ENCODE measurements at regions not wholly inside any gene's neighbourhood (a gene's known extent, or its start where the extent isn't known, plus 50 kb on each side); places are given as distances from the start of the nearest gene placed in this dataset.

DNA sequence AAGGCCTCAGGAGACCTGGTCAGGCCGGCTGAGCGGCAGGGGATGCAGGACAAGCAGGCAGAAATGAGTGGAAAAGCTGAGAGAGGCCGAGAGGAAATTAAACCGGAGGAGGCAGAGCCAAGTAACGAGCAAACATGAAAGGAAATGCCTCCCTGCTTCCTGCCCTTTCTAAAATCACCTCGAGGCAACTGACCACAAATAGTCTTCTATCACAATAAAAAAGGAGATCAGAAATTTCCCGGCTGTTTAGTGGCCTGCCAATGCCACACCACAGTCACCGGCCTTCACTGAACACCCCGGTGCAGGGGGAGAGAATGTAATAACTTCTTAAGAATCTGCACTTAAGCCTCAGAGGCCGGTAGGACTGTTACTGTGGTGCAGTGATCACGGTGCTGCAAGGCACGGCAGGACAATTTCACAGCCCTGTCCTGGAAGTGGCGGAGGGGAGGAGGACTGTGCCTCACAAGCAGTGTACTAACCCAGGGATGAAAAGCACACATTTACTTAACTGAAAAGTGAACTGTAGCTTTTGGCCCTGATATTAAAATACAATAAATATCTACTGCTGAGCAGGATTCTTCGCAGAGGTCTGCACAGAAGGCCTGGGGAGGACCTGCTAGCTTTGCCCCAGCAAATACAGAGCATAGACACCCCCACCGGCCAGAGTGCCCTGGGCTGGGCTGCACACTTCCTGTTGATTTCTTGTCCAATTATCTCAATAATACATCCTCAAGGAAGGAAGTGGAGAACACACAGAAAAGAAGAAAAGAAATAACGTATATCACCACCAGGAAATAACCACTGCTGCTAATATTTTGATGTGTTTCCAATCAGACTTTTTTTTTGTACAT lies 183.5 kb upstream of the NSMCE3 start:
- DNase-seq: no peak

DNA sequence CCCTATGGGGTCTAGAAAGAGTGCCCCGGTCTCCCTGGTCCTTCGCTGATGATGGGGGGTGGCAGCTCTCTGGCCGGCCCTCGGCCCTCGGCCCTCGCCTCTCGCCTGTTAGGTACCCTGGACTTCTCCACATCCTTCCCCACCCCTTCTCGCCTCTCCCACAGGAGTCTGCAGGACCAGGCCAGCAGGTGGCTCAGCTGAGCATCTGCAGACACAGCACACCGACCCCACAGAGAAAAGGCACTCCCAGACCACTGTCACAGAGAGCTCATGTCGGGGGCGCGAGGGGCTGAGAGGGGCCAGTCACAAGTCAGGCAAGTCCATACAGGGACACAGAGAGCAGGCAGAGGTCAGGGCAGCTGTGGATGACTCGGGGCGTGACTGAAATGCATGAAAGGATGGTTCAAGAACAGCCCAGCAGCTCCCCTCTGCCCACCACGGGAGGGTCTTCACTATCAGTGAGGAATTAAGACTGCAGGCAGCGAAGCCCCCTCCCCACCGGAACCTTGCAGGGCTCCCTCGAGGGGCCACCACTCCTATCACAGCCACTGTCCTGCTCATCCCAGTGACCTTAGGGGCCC lies 181.7 kb upstream of the NSMCE3 start:
- DNase-seq: no peak

DNA sequence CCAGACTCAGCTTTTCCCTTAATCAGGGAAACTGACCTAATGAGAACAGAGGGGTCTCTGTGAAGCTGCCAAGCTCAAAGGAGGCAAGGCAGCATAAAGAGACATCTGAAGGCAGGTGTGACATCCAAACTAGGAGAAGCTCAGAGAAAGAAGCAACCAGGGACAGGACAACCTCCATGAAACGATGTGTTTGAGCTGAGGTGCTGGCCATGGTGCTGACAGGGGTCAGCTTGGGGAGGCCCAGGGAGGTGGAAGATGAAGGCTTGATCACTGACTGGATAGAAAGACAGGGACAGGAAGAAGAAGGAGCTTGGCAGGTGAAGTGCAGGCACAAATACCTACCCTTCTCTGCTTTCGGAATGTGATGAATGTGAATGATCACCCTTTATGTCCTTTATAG lies 179.5 kb upstream of the NSMCE3 start:
- no peak for DNase-seq

DNA sequence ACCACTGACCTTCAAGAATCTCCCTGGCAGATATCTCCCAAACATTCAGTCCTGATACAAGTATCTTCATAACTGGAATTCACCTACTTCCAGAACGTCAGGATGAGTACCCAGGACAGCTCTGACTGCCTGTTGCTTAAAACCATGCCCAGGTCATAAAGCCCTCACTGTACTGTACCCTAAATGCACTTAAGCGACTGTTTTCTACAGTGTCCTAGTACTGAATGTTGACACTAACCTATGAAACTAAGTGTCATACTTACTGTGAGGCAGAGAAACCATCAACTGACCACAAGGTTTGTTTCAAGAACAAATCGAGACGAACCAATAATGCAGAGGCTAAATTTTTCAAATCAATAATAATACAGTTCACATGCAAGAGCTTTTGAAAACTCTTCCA lies 178.7 kb upstream of the NSMCE3 start:
- no peak for DNase-seq

DNA sequence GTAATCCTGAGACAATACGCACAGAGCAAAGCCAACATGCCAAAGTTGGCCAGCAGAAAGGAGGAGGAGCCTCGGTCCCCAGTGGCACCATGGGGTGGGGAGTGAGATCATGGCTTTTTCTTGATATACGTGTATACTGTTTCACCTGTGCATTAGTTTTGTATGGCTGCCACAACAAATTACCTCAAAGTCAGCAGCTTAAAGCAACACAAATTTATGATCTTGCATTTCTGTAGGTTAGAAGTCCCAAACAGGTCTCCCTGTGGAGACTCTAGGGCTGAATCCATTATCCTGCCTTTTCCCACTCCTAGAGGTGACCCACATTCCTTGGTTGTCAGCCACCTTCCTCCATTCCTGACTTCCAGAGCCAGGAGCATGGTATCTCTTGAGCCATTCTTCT lies 176.9 kb upstream of the NSMCE3 start:
- DNase-seq: no peak

DNA sequence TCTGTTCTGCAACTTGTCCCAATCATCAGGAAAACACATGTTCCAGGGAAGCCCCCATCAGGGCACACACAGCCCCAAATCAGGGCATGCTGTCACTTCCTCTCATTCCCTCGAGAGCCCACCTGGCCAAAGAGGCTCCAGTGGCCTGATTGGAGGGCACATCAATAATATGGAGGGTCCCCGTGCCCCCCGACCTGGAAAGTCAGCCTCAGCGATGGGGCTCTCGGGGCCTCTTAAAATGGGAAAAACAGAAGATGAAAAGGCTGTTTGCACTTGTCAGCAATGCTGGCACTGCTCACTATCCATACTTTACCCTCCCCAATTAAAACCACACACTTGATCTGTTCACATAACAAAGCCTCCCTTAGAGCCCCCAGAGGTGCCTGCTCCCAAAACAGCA lies 172.9 kb upstream of the NSMCE3 start:
- DNase-seq: no peak

DNA sequence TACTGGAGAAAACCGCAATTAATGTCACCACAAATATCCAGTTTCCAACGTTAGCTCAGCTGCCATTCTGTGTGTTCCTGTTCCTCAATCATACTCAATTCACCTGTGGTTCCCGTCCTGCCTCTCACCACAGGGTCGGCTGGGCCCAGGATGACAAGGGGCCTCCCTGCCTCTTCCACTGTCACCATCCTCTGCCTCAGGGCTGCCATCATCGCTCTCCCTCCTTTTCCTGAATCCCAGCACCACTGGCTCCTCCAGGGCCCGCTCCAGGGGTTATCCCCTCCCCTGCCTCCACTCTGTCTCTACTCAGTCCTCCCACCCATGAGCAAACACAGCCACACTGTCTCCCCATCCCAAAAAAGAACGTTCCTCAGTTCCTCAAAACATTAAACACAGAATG lies 170.9 kb upstream of the NSMCE3 start:
- DNase-seq: no peak

DNA sequence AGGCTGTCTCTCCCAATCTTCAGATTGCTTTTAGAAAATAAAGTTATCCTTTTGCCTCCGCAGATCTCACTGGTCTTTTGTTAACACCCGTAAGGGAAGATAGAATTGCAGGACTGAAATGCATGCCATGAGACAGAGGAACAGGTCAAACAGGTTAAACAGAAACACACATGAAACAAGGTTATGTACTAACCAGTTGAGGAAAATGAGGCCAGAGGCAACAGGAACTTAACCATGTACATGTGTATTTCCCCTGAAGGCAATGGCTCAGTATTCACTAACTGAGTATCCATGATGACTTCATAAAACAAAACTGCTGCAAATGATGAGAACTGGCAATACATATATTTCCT lies 169.1 kb upstream of the NSMCE3 start:
- DNase-seq: no peak

DNA sequence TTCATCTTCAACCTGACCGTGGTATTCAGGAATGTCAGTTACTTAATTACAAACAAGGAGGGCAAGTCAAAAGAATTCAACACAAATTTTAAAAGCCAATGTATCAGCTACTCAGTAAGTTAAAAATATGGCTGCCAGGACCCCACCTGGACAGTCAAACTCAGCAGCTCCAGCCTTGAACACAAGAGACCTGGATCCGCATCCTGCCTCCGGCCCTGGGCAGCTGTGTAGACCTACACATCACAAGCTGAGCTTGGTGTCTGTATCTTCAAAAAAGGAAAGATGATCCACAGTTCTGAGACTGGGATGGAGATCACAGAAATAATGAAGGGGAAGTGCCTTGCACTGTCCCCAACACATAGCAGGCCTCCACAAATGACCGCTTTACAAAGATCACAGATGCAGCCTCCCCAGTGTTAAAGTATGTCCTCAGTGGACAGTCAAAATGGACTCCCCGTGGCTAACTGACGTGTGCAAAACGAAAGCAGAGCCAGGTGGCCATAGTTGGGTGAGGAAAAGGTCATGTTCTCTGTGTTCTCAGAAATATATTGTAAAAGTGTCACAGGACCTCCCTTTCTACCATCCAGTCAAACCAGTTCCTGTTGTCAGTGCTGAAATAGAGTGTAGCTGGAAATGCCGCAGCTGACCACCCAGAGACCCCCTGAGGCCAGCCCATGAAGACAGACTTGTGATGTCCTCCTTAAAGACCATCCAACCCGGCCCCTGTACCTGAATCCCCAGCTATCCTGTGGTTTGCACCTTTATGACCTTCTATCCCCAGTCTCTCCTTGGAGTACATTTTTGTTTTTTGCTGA lies 168.5 kb upstream of the NSMCE3 start:
- no peak for DNase-seq

DNA sequence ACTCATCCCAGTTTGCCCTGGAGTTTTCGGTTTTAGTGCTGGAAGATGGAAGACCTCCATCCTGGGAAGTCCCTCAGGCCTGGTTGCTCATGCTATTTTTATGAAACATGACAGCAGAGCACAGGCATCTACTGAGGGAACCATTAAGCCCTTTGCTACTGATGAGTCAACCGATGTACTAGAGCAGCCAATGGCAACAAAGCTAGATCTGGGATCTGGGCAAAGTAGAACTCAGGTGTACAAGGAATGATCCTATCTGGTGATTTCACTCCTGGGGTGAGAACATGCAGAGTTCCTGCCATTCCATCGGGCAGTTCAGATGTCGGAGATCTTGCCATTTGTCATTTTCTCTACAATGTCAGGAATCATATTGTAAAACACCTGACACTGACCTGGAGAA lies 166.2 kb upstream of the NSMCE3 start:
- no peak for DNase-seq

DNA sequence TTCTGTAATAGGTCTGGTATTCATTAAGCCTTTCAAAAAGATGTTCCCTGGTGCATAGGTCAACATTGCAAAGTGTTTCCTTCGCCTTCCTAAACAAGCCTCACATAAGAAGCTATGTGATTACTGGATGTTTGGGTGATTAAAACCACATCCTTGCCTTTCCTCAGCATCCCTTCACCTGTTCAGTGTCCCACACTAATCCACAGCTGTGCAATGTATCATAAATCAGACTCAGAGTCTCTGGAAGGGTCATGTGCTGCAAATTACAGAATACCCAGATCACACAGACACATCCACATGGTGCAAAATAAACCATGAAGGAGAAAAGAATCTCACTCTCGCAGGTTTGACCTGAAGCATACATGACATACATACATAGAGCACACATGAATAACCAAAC lies 164.7 kb upstream of the NSMCE3 start:
- no peak for DNase-seq

DNA sequence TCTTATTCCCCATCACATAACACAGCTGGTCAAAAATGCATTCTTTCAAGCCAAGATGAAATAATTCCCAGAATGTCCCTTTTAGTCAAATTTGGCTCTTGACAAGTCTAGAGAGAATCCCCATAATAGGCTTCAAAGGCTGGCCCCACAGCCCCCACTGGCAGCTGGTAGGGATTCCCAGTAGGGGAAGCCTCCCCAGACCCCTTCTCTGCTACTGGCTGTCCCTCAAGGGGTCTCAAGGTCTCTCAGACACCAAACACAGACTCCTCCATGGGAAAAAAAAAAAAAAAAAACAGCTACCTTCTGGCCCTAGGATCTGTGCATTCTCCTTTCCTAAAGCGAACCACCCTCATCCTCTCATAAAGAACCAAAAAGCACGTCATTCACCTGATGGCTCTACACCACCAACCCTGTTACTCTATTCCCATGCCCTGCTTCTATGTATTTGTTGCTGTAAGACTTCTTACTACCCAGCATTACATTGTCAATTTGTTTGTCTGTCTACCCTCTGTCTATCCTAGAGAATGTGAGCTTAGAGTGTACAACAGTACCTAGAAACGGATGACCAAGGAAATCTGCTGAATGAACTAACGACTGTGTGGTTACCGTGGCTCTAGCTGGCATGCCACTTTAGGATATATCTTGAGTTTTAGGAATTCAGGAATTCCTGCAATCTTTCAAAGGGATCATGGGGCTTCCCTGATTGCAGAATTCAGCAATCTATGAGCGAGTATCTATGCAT lies 164.1 kb upstream of the NSMCE3 start:
- no peak for DNase-seq

DNA sequence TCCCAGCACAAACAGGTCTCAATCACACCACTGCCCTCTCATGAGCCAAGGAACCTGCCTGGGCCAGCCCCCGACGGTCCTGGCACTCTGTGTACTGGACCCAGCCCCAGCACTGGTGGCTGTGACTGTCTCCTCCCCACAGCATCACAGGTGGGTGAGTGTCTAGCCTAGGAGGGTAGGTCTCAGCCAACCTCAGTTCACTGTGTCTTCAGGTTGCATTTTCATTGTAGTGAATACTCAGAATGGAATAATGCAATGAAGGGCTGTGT lies 163.4 kb upstream of the NSMCE3 start:
- DNase-seq: no peak

DNA sequence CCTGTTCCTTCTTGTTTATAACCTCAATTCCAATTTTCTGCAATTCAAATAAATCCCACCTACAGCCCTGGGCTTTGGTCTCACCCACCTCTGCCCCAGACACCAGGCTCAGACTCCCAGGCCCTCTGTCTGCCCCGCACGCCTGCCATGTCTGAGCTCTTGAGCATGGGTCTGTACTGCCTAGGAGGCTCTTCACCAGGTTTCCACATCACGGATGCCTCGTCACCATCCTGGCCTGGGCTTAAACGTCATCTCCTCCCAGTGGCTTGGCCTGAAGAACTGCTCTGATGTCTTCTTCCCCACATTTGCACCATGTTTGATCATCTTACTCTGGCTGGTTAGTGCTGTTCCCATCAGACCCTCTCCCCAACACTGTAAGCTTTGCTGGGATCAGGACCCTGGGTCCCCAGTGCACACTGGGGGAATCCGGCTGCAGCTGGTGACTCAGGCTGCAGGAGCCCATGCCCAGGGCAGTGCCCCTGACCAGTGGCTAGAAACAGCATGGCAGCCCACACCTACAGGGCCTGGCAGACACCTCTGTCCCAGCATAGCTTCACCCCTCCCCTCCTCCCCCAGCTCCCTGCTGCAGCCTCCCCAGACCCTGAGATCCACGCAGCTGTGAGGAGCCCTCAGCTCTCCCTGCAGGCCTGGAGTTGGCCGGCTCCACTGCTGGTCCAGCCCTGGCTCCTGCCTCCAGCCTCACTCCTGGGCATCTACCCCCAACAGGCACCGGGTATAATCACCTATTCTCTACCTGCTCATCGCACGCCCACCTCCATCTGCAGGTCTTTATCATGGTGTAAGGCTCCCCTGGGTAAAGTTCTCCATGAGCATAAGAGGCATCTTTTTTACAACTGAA lies 162.8 kb upstream of the NSMCE3 start:
- DNase-seq: no peak

DNA sequence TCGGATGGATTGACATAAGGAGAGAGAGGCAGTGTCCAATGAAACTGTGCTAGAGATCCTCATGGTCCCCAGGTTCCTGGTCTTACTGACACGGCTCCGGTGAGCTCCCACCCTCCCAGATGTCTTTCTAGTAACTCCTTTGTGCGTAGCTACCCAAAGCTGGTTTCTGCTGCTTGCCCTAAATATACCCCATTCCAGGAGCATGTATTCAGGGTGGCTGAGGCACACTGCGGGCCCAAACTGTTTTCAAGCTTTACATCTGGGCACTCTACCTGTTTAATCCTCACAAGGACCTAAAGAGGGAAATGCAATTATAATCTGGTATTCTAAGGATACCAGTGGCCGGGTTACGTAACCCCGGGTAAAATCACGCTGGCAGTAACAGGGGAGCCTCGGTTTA lies 161.2 kb upstream of the NSMCE3 start:
- DNase-seq: no peak

DNA sequence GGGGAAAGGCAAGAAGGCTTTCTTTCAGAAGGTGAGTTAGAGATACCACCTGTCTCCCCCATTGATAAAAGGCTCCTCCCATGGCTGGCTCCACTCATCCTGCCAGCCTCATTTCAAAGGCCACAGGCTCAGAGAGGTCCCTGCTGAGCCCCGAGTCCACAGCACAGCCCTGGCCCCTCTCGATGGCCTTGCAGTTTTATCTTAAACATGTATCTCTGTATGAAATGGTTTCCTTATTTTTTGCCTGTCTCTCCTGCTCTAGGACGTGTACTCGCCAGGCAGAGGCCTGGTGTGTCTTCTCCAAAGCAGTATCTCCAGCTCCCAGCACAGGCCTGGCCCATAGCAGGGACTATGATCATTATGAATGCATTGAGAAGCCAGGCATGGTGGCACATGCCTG lies 160.5 kb upstream of the NSMCE3 start:
- DNase-seq: no peak

DNA sequence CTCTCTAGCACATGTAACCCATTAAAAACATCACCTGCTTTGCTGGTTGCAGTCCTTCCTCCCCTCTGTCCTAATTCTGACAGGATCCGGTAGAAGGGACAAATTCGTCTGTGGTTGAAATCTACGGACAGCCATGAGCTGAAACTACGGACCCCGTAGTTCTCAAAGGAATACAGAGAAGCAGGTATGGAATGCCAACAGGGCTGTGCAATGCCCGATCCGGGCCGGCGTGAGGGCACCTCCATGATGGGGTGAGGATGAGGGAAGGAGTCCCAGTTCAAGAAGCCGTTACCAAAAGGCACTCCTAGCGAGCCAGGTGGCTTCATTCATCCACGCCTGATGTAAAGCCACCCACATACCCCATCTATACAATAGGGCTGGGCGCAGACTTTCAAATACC lies 160.0 kb upstream of the NSMCE3 start:
- DNase-seq: no peak

DNA sequence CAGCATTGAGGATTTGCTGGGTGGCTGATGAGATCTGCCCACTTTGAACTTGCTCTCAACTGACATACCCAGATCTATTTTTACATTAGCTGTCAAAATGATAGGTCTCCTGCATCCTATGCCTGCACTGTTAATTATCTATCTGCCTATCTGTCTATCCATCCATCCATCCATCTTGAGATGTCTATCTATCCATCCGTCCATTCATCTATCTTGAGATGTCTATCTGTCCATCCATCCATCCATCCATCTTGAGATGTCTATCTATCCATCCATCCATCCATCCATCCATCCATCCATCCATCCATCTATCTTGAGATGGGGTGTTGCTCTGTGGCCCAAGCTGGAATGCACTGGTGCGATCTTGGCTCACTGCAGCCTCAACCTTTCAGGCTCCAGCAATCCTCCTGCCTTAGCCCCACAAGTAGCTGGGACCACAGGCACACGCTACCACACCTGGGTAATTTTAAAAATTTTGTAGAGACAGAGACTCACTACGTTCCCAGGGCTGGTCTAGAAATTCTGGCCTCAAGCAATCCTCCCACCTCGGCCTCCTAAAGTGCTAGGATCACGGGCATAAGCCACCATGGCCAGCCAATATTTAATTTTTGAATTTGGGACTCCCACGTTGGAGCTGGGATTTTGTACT lies 159.4 kb upstream of the NSMCE3 start:
- DNase-seq: no peak

DNA sequence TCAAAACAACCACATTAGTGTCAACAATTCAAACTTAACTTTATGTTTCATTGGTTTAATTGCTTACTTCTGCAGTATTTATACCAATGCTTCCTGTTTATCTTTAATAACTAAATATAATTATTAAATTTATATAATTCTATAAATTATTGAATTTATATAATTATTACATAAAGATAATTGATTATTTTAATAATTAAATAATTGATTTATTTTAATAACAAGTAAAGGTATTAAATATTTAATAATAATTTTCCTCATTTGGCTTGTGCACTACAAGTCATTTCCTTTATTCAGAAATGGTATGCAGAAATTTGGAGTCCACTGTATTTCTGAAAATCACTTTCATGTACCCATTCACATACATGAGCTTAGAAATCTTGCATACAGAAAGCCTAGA lies 156.2 kb upstream of the NSMCE3 start:
- DNase-seq: no peak

DNA sequence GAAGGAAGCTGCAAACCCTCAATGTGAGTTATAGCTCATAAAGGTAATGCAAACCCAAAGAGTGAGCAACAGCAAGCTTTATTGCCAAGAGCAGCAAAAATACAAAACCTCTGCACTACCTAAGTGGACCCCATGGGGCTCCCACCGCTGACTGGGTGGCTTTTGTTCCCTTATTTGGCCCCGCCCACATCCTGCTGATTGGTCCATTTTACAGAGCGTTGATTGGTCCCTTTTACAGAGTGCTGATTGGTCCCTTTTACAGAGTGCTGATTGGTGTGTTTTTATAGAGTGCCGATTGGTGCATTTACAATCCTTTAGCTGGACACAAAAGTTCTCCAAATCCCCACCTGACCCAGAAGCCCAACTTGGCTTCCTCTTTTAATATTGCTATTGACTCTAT lies 154.5 kb upstream of the NSMCE3 start:
- DNase-seq: no peak

DNA sequence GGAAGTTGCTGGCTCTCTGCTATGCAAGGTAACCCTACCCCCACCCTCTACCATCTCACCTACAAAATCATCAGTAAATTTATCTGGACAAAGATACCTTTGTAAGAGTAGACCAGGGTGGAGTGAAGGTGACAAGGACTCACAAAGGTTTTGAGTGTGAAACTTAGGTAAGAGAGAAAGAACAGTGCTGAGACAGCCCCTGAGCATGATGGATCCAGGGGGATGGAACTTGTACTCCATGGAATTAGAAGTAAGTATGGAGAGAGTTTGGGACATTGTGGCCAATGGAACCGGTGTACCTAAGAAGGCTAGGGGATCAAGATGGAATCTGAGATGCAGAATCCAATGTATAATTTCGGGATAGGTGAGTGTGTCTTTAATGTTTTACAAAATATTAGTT lies 153.0 kb upstream of the NSMCE3 start:
- no peak for DNase-seq

DNA sequence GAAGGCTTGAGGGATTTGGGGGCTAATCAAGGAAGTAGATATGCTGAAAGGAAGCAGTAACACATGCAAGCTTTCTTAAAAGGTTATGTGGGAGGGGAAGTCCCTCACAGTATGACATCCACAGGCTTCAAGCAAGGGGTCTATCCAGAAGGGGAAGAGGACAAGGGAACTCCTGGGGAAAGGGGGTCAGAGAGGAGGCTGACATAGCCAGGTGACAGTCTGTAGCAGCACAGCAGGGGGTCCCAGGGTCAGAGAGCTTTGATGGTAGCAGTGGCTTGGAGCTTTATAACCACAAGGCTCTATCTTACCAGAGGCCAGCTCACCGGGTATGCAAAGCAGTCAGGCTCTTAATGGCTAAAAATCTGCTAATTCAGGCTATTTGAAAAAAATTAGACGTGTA lies 150.6 kb upstream of the NSMCE3 start:
- DNase-seq: no peak

Measured in stimulated activated CD8-positive, alpha-beta memory T cell treated with anti-CD3 and anti-CD28 coated beads, Interleukin-4, amount 100 ng/mL, for 48 hours (primary cell).